Astrocyte (in vitro differentiated cells and primary cell): ENCODE measurements at regions not wholly inside any gene's neighbourhood (a gene's known extent, or its start where the extent isn't known, plus 50 kb on each side); places are given as distances from the start of the nearest gene placed in this dataset.

ENCODE experiments used
- EZH2 ChIP-seq: IDR thresholded peaks from 2 replicates; pipeline ENCODE4 v1.6.1; 2012; ENCODE audit warnings: mild to moderate bottlenecking, low read length, inconsistent platforms; ENCODE audit not compliant: insufficient read depth
- TF ChIP-seq, protein P1 (sequence below): IDR thresholded peaks from 2 replicates; pipeline ENCODE4 v1.5.1; 2011; ENCODE audit warnings: low read depth, mild to moderate bottlenecking, inconsistent platforms, low read length, moderate library complexity; ENCODE audit not compliant: insufficient read depth

DNA sequence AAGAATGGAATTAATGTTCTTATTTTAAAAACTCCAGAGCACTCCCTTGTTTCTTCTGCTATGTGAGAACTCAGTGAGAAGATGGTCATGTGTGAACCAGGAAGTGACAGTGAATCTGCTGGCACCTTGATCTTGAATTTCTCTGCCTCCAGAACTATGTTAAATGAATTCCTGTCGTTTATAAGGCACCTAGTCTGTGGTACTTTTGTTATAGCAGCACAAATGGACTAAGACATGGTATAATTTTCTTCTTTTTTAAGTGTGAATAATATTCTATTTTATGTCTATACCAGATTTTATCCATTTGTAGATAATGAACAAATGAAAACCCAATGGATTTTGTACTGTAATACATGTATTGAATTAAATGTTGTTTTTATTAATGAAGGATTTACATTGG, 601.9 kb upstream of the REG3G start:
- TF ChIP-seq, protein P1, sequence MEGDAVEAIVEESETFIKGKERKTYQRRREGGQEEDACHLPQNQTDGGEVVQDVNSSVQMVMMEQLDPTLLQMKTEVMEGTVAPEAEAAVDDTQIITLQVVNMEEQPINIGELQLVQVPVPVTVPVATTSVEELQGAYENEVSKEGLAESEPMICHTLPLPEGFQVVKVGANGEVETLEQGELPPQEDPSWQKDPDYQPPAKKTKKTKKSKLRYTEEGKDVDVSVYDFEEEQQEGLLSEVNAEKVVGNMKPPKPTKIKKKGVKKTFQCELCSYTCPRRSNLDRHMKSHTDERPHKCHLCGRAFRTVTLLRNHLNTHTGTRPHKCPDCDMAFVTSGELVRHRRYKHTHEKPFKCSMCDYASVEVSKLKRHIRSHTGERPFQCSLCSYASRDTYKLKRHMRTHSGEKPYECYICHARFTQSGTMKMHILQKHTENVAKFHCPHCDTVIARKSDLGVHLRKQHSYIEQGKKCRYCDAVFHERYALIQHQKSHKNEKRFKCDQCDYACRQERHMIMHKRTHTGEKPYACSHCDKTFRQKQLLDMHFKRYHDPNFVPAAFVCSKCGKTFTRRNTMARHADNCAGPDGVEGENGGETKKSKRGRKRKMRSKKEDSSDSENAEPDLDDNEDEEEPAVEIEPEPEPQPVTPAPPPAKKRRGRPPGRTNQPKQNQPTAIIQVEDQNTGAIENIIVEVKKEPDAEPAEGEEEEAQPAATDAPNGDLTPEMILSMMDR, result no peak
- no peak for TF ChIP-seq EZH2
